ENCODE measurements at regions not wholly inside any gene's neighbourhood (a gene's known extent, or its start where the extent isn't known, plus 50 kb on each side); places are given as distances from the start of the nearest gene placed in this dataset.
A peak's percentile ranks its signal among the peaks of the same experiment; 100 is the strongest.

DNA sequence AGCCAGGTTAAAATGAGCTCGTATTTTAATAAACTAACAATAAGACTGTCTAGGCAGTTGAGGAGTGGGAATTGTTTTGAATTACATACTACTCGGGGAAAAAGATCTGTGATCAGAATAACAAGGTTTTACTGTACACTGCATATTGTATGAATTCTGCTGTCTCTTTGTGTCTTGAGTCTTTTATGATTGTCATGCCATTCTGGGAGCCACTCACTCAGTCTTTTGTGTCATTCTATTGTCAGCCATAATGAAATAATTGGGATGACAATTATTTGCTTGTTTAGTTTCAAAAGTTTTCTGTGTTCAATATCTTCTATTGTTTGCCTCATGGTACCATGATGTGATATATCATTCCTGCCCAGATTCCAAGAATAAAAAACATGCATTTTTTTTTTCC, 339.6 kb upstream of the TBL1XR1 start:
- DNase-seq, result no peak
- Histone ChIP-seq H3K27me3 (no peaks in the 10 kb centered on the region), H3K4me1 (peaks cover 0 to 17% (median 0%) of the 10 kb centered on the region in 4 donors), H3K4me3 (no peak overlapping the region), H3K9me3 (no peaks in the 10 kb centered on the region), H3K27ac (no peak overlapping the region), H3K36me3 (no peaks in the 10 kb centered on the region)
- no peak for ATAC-seq
- 93% methylated on average over 2 of the region's 2 CpGs for WGBS (ENCODE audit: insufficient coverage, low coverage, low lambda C conversion rate, missing lambda C conversion rate)
- intact Hi-C loops (cut with DNase I), result no loop called here
- TF ChIP-seq POLR2A (IDR thresholded peaks at IDR 0.05) (no peak), CTCF (IDR thresholded peaks at IDR 0.05) (no peak)

- ATAC-seq, result no peak
- H3K27me3 ChIP-seq, result no peaks in the 10 kb centered on the region
- no peak overlapping the region for H3K4me3 ChIP-seq
- H3K36me3 ChIP-seq, result no peaks in the 10 kb centered on the region
- H3K27ac ChIP-seq, result no peak overlapping the region
- no peak for TF ChIP-seq POLR2A (IDR thresholded peaks at IDR 0.05)
- intact Hi-C loops (cut with DNase I), result no loop called here
- WGBS (ENCODE audit: insufficient coverage, low coverage, low lambda C conversion rate, missing lambda C conversion rate), result 50% methylated on average over 1 of the region's 1 CpG
- H3K9me3 ChIP-seq, result no peaks in the 10 kb centered on the region
- peaks cover 0 to 17% (median 0%) of the 10 kb centered on the region in 4 donors for H3K4me1 ChIP-seq
- no peak for DNase-seq
These were observed 340.3 kb upstream of the TBL1XR1 start for GRCh38 chr3:177537612-177538011.

DNA sequence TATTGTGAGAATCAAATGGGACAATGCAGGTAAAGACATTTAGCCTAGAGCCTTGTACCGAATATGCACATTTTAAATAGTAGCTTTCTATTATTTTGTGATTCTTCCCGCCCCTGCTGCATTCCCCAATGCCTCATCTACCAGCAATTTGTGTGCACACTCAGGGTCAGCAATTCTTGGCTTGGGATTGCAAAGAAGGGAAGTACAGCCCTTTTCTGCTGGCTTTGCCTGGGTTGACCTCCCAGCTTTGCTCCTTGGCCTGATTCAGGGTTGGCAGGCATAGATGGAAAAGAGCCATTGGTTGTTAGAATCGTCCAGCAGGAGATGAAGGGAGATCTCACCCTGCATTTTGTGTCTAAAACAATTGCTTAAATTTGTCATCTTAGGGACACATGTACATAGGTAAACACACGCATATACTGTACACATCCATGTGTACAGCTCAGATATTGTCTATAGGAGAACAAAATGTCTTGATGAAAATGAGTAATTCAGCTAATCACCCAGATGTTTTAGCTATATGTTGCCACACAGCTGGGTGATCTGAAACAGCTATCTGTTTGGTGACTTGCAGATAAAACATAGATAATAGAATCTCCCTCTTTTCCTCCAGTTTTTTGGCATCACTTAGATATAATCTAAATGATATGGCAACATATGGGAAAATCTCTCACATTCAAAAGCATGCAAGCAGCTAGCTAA, 340.9 kb upstream of the TBL1XR1 start:
- WGBS (ENCODE audit: insufficient coverage, low coverage, low lambda C conversion rate, missing lambda C conversion rate), result 51% methylated on average over 4 of the region's 4 CpGs
- TF ChIP-seq CTCF (IDR thresholded peaks at IDR 0.05) (no peak), POLR2A (IDR thresholded peaks at IDR 0.05) (no peak)
- peak; percentile 67 to 84 (median 72) for ATAC-seq
- peaks cover 0 to 17% (median 0%) of the 10 kb centered on the region in 4 donors for H3K4me1 ChIP-seq
- no peak overlapping the region for H3K4me3 ChIP-seq
- no peaks in the 10 kb centered on the region for H3K36me3 ChIP-seq
- no peaks in the 10 kb centered on the region for H3K9me3 ChIP-seq
- intact Hi-C loops (cut with DNase I), result no loop called here
- peak in 1 of 3 donors; percentile 63 for DNase-seq
- H3K27ac ChIP-seq, result no peak overlapping the region
- no peaks in the 10 kb centered on the region for H3K27me3 ChIP-seq

- Histone ChIP-seq H3K27me3 (no peaks in the 10 kb centered on the region), H3K27ac (no peak overlapping the region), H3K36me3 (no peaks in the 10 kb centered on the region), H3K4me1 (peaks cover 0 to 17% (median 0%) of the 10 kb centered on the region in 4 donors), H3K4me3 (no peak overlapping the region), H3K9me3 (no peaks in the 10 kb centered on the region)
- intact Hi-C loops (cut with DNase I), result no loop called here
- 35% methylated on average over 8 of the region's 9 CpGs for WGBS (ENCODE audit: insufficient coverage, low coverage, low lambda C conversion rate, missing lambda C conversion rate)
- no peak for DNase-seq
- ATAC-seq, result peak in 3 of 4 donors; percentile 39 to 50 (median 42)
- no peak for TF ChIP-seq CTCF (IDR thresholded peaks at IDR 0.05)
- TF ChIP-seq POLR2A (IDR thresholded peaks at IDR 0.05), result no peak
These were observed 341.8 kb upstream of the TBL1XR1 start for GRCh38 chr3:177538750-177539730.

GRCh38 chr3:177541541-177541940, 344.3 kb upstream of the TBL1XR1 start:
- no peak for TF ChIP-seq CTCF (IDR thresholded peaks at IDR 0.05)
- no peak for TF ChIP-seq POLR2A (IDR thresholded peaks at IDR 0.05)
- no peak overlapping the region for H3K27ac ChIP-seq
- intact Hi-C loops (cut with DNase I), result no loop called here
- peaks cover 0 to 17% (median 0%) of the 10 kb centered on the region in 4 donors for H3K4me1 ChIP-seq
- no peaks in the 10 kb centered on the region for H3K27me3 ChIP-seq
- ATAC-seq (no peak), DNase-seq (no peak)
- H3K36me3 ChIP-seq, result no peaks in the 10 kb centered on the region
- 86% methylated on average over 4 of the region's 4 CpGs for WGBS (ENCODE audit: insufficient coverage, low coverage, low lambda C conversion rate, missing lambda C conversion rate)
- H3K4me3 ChIP-seq, result no peak overlapping the region
- no peaks in the 10 kb centered on the region for H3K9me3 ChIP-seq
